Lower lobe of right lung (tissue), 2 donors: ENCODE measurements at regions not wholly inside any gene's neighbourhood (a gene's known extent, or its start where the extent isn't known, plus 50 kb on each side); places are given as distances from the start of the nearest gene placed in this dataset.

ENCODE experiments used
- ATAC-seq, 2 donors: fragments of 200-7000 bp; cut with Tn5 transposase; one replicate each; pipeline ENCODE4 v1.9.1; 2020 to 2022; ENCODE audit warnings: mild to moderate bottlenecking in 2 of 2, moderate library complexity in 2 of 2
- DNase-seq: peaks from one replicate; pipeline ENCODE4 v3.0.0-alpha.2; 2020
- H3K27ac ChIP-seq: fragments of 200-600 bp; one replicate; pipeline ENCODE4 v1.8.0; 2022
- H3K27me3 ChIP-seq: fragments of 200-600 bp; one replicate; pipeline ENCODE4 v1.8.0; 2022; ENCODE audit warnings: low read depth
- H3K36me3 ChIP-seq: fragments of 200-600 bp; one replicate; pipeline ENCODE4 v1.8.0; 2022; ENCODE audit warnings: mild to moderate bottlenecking
- H3K4me1 ChIP-seq: fragments of 200-600 bp; one replicate; pipeline ENCODE4 v1.8.0; 2022
- H3K4me3 ChIP-seq: fragments of 200-600 bp; one replicate; pipeline ENCODE4 v1.8.0; 2022; ENCODE audit warnings: mild to moderate bottlenecking
- H3K9me3 ChIP-seq: fragments of 200-600 bp; one replicate; pipeline ENCODE4 v1.8.0; 2022
- CTCF ChIP-seq: fragments of 200-600 bp; IDR thresholded peaks from one replicate; pipeline ENCODE4 v1.8.0; 2022; ENCODE audit warnings: antibody characterized with exemption, mild to moderate bottlenecking
- intact Hi-C: fragments of 100-400 bp; cut with DNase I; formaldehyde crosslinking; loops from one replicate; pipeline ENCODE4 v1.11.0; 2022
- donor health status: DM: no; HTN: yes; CAD: no; lungs with severe emphysema.

GRCh38 chr14:54316652-54317051, 80.2 kb upstream of the CDKN3 start:
- Histone ChIP-seq H3K27ac (no peak overlapping the region), H3K9me3 (no peaks in the 10 kb centered on the region), H3K27me3 (no peaks in the 10 kb centered on the region), H3K4me3 (no peak overlapping the region), H3K4me1 (no peaks in the 10 kb centered on the region), H3K36me3 (no peaks in the 10 kb centered on the region)
- ATAC-seq (no peak), DNase-seq (no peak)
- intact Hi-C loops = no loop called here
- TF ChIP-seq CTCF = no peak

- Histone ChIP-seq H3K36me3 (no peaks in the 10 kb centered on the region), H3K4me3 (no peak overlapping the region), H3K4me1 (no peaks in the 10 kb centered on the region), H3K9me3 (no peaks in the 10 kb centered on the region), H3K27ac (no peak overlapping the region), H3K27me3 (no peaks in the 10 kb centered on the region)
- ATAC-seq (no peak), DNase-seq (no peak)
- TF ChIP-seq CTCF = no peak
- intact Hi-C loops = no loop called here
These were observed 79.4 kb upstream of the CDKN3 start for GRCh38 chr14:54317391-54317790.

GRCh38 chr14:54322246-54322645, 74.6 kb upstream of the CDKN3 start:
- no peak for TF ChIP-seq CTCF
- no peaks in the 10 kb centered on the region for H3K9me3 ChIP-seq
- intact Hi-C loops = no loop called here
- no peak overlapping the region for H3K27ac ChIP-seq
- no peaks in the 10 kb centered on the region for H3K4me1 ChIP-seq
- no peak overlapping the region for H3K4me3 ChIP-seq
- ATAC-seq = no peak
- DNase-seq = no peak
- peaks cover 2% of the 10 kb centered on the region for H3K27me3 ChIP-seq
- no peaks in the 10 kb centered on the region for H3K36me3 ChIP-seq

- DNase-seq (no peak), ATAC-seq (no peak)
- H3K4me1 ChIP-seq = no peaks in the 10 kb centered on the region
- no peaks in the 10 kb centered on the region for H3K36me3 ChIP-seq
- TF ChIP-seq CTCF = no peak
- no peak overlapping the region for H3K27ac ChIP-seq
- no peak overlapping the region for H3K4me3 ChIP-seq
- no peaks in the 10 kb centered on the region for H3K9me3 ChIP-seq
- H3K27me3 ChIP-seq = peaks cover 2% of the 10 kb centered on the region
- intact Hi-C loops = no loop called here
These were observed 74.0 kb upstream of the CDKN3 start for GRCh38 chr14:54322701-54323337.

- DNase-seq = no peak
- no peak for TF ChIP-seq CTCF
- Histone ChIP-seq H3K9me3 (no peaks in the 10 kb centered on the region), H3K36me3 (no peaks in the 10 kb centered on the region), H3K27me3 (peaks cover 2% of the 10 kb centered on the region), H3K4me1 (peaks cover 10% of the 10 kb centered on the region), H3K27ac (no peak overlapping the region), H3K4me3 (no peak overlapping the region)
- intact Hi-C loops = no loop called here
- ATAC-seq = no peak
These were observed 71.0 kb upstream of the CDKN3 start for GRCh38 chr14:54325766-54326165.
